ENCODE measurements at regions not wholly inside any gene's neighbourhood (a gene's known extent, or its start where the extent isn't known, plus 50 kb on each side); places are given as distances from the start of the nearest gene placed in this dataset.

DNA sequence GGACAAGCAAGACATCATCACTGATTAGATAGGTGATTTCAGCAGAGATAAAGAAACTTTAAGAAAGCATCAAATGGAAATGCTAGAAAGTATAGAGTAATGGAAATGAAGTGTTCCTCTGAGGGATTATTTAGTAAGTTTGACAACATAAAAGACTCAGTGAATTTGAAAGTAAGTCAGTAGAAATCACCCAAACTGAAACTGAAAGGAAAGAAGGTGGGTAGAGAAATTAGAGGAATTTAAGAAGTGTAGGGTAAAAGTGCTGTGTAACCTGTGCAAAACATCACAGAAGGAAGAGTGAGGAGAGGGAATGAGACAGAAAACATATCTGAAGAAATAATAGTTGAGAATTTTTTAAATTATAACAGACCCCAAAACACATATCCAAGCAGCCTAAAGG lies 343.1 kb downstream of the CBLN2 start:
- Histone ChIP-seq H3K27ac (ENCODE audit: low read length) (no peak overlapping the region), H3K4me3 (ENCODE audit: low read length) (no peak overlapping the region), H3K36me3 (ENCODE audit: control insufficient read depth, insufficient read depth, low read length) (no peaks in the 10 kb centered on the region), H3K27me3 (ENCODE audit: control insufficient read depth, insufficient read depth, low read length) (no peaks in the 10 kb centered on the region), H3K9me3 (ENCODE audit: control insufficient read depth, insufficient read depth, low read length) (no peaks in the 10 kb centered on the region), H3K4me1 (ENCODE audit: control insufficient read depth, insufficient read depth, low read length) (no peaks in the 10 kb centered on the region)
- DNase-seq (ENCODE audit: low read depth, low spot score) = no peak

DNA sequence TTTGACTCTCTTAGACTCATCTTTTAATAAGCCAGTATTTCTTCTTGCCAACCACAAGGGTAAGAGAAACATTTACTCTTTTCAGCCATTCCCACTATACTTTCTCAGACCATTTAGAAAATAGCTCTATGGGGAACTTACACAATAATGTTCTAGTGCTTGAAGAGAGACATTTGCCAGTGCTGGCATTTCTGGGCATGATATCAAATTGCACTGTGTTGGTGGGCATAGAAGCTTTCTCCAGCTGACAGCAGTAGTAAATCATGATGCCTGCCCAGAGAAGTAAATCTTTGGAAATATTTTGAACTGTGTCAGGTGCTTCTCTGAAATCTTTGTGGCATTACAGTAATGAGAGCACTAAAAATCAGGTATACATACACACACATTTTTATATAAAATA lies 346.6 kb downstream of the CBLN2 start:
- DNase-seq (ENCODE audit: low read depth, low spot score) = no peak

DNA sequence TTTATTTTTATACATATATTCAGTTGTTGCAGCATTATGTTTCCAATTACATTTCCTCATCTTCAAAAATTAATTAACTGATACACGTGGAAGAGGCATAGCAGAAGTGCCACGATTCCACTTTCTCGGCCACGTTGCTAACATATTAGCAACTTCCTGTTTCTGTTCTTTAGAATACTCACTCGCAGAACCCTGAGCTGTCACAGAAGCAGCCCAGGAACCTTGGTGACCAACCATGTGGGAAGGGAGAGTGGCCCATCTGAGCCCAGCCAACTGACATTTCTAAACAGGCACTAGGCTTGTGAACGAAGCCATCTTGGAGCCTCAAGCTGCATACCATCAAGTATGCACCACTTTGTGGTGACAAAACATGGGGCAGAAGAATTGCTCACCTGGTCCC lies 350.1 kb downstream of the CBLN2 start:
- no peaks in the 10 kb centered on the region for H3K4me1 ChIP-seq (ENCODE audit: control insufficient read depth, insufficient read depth, low read length)
- H3K9me3 ChIP-seq (ENCODE audit: control insufficient read depth, insufficient read depth, low read length) = no peaks in the 10 kb centered on the region
- H3K27ac ChIP-seq (ENCODE audit: low read length) = no peak overlapping the region
- H3K27me3 ChIP-seq (ENCODE audit: control insufficient read depth, insufficient read depth, low read length) = no peaks in the 10 kb centered on the region
- no peaks in the 10 kb centered on the region for H3K36me3 ChIP-seq (ENCODE audit: control insufficient read depth, insufficient read depth, low read length)
- DNase-seq (ENCODE audit: low read depth, low spot score) = no peak
- H3K4me3 ChIP-seq (ENCODE audit: low read length) = no peak overlapping the region
- no CpG with 5 or more reads among the region's 6 CpGs for WGBS (ENCODE audit: insufficient coverage, insufficient read length)

More for the DNA sequence above, 346.6 kb downstream of the CBLN2 start:
- H3K27me3 ChIP-seq (ENCODE audit: control insufficient read depth, insufficient read depth, low read length) = no peaks in the 10 kb centered on the region
- no peaks in the 10 kb centered on the region for H3K9me3 ChIP-seq (ENCODE audit: control insufficient read depth, insufficient read depth, low read length)
- H3K4me3 ChIP-seq (ENCODE audit: low read length) = no peak overlapping the region
- H3K27ac ChIP-seq (ENCODE audit: low read length) = no peak overlapping the region
- no peaks in the 10 kb centered on the region for H3K4me1 ChIP-seq (ENCODE audit: control insufficient read depth, insufficient read depth, low read length)
- H3K36me3 ChIP-seq (ENCODE audit: control insufficient read depth, insufficient read depth, low read length) = no peaks in the 10 kb centered on the region

DNA sequence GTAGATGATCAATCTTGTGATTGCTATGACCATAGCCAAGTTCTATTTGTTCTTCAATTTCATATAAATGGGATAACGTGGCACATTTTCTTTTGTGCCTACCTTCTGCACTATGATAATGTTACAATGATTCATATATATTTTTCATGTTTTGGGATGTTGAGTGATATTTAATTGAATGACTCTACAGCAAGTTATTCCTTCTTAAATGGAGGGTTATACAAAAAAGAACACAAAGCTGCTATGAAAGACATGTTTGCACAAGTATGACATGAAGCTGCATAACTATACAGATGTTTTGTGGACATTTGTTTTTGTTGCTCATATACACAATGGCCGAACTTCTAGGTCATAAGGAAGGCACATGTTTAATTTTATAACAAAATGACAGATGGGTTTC lies 356.2 kb downstream of the CBLN2 start:
- no CpG with 5 or more reads among the region's 2 CpGs for WGBS (ENCODE audit: insufficient coverage, insufficient read length)
- H3K27ac ChIP-seq (ENCODE audit: low read length) = no peak overlapping the region
- H3K27me3 ChIP-seq (ENCODE audit: control insufficient read depth, insufficient read depth, low read length) = no peaks in the 10 kb centered on the region
- no peak for DNase-seq (ENCODE audit: low read depth, low spot score)
- H3K4me3 ChIP-seq (ENCODE audit: low read length) = no peak overlapping the region
- H3K36me3 ChIP-seq (ENCODE audit: control insufficient read depth, insufficient read depth, low read length) = no peaks in the 10 kb centered on the region
- no peaks in the 10 kb centered on the region for H3K9me3 ChIP-seq (ENCODE audit: control insufficient read depth, insufficient read depth, low read length)
- H3K4me1 ChIP-seq (ENCODE audit: control insufficient read depth, insufficient read depth, low read length) = no peaks in the 10 kb centered on the region

DNA sequence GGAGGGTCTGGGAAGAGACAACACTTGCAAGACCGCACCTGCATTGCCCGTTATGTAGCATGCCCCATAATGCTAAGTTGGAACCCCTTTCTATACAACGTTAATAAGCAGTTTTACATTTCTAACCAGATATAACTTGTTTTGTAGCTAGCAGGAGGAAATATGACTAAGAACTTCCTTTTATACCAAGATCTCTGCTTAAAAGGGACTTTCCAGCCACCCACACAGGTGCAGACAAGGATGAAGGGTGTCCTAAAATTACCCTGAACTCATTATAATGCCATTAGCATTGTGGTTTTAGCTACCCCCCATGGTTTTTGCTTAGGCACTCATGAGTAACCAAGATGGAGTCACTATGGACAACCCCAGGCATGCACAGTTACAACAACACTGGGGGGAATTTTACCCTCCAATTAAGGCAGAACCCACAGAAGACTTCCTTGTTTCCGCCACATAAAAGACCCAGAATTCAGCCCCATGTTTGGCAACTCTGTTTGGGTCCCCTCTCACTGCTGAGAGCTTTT lies 362.8 kb downstream of the CBLN2 start:
- Histone ChIP-seq H3K36me3 (ENCODE audit: control insufficient read depth, insufficient read depth, low read length) (no peaks in the 10 kb centered on the region), H3K4me1 (ENCODE audit: control insufficient read depth, insufficient read depth, low read length) (no peaks in the 10 kb centered on the region), H3K9me3 (ENCODE audit: control insufficient read depth, insufficient read depth, low read length) (no peaks in the 10 kb centered on the region), H3K27ac (ENCODE audit: low read length) (no peak overlapping the region), H3K4me3 (ENCODE audit: low read length) (no peak overlapping the region), H3K27me3 (ENCODE audit: control insufficient read depth, insufficient read depth, low read length) (no peaks in the 10 kb centered on the region)
- no CpG with 5 or more reads among the region's 4 CpGs for WGBS (ENCODE audit: insufficient coverage, insufficient read length)
- DNase-seq (ENCODE audit: low read depth, low spot score) = no peak

DNA sequence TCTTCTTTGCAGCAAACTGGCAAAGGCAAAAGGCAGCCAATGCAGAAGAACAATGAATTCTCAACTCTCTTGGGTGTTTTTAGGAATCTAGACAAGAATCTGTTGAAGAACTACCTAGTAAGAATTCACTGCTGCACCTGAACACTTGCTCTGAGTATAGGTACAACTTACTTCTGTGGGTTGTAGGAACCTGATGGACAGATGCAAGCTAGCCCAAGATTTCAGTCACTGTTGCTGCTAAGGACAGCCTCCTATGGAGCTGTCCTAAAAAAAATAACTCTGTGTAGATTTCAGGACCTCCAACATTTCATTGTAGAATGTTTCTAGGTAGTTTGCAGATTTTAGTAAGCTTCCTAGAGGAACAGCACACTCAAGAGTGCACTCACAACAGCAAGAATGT lies 363.5 kb downstream of the CBLN2 start:
- Histone ChIP-seq H3K36me3 (ENCODE audit: control insufficient read depth, insufficient read depth, low read length) (no peaks in the 10 kb centered on the region), H3K4me3 (ENCODE audit: low read length) (no peak overlapping the region), H3K27ac (ENCODE audit: low read length) (no peak overlapping the region), H3K4me1 (ENCODE audit: control insufficient read depth, insufficient read depth, low read length) (no peaks in the 10 kb centered on the region), H3K9me3 (ENCODE audit: control insufficient read depth, insufficient read depth, low read length) (no peaks in the 10 kb centered on the region), H3K27me3 (ENCODE audit: control insufficient read depth, insufficient read depth, low read length) (no peaks in the 10 kb centered on the region)
- DNase-seq (ENCODE audit: low read depth, low spot score) = no peak

DNA sequence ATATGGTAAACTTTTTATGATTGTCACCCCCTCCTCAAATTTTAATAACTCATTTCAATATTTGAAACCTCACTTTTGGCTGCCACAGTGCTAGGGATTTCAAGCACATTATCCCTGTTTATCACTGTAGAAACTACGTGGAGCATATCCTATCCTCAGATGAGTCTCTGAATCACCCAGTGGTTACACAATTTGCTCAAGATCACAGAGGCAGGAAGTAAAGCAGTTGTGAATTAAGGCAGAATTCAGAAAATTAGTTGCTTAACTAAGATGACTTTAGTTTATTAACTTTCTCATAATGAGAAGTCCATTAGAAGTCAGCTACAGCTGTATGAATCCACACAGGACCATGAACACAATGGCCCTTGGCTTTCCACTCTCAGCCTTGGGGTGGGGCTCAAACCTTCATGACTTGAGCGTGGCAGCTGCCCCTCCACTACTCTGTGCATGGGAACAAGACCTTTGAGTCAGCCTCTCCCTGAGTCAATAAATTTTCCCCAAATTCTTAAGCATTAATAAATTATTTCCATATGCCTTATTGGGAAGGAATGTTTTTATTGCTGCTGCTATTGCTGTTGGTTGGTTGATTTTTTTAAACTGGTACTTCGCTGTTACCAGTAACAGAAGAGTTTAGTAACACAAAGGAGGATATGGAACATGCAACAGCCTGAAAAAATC lies 369.0 kb downstream of the CBLN2 start:
- no peaks in the 10 kb centered on the region for H3K9me3 ChIP-seq (ENCODE audit: control insufficient read depth, insufficient read depth, low read length)
- no peak for DNase-seq (ENCODE audit: low read depth, low spot score)
- no CpG with 5 or more reads among the region's 3 CpGs for WGBS (ENCODE audit: insufficient coverage, insufficient read length)

DNA sequence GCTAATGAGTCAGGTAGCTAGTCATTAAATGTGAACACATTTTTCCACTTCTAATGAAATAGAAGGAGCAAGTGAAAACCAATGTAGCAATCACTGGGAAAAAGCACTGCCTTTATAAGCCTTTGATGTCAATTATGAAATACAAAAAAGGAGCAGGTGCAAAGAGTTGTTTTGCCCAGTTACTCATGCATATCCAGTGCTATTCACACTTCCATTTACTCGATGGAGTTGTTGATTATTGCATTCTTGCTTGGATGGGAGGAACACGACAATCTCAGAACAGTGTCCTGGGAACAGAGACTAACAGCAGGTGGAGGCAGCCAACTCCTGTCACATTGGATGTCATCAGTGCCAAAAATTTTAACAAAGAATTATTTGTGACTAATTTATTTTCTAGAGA lies 372.5 kb downstream of the CBLN2 start:
- DNase-seq (ENCODE audit: low read depth, low spot score) = no peak
- H3K9me3 ChIP-seq (ENCODE audit: control insufficient read depth, insufficient read depth, low read length) = no peaks in the 10 kb centered on the region
- no CpG with 5 or more reads among the region's 2 CpGs for WGBS (ENCODE audit: insufficient coverage, insufficient read length)

More for the DNA sequence above, 369.0 kb downstream of the CBLN2 start:
- H3K4me1 ChIP-seq (ENCODE audit: control insufficient read depth, insufficient read depth, low read length) = no peaks in the 10 kb centered on the region
- H3K27me3 ChIP-seq (ENCODE audit: control insufficient read depth, insufficient read depth, low read length) = no peaks in the 10 kb centered on the region
- no peak overlapping the region for H3K27ac ChIP-seq (ENCODE audit: low read length)
- no peaks in the 10 kb centered on the region for H3K36me3 ChIP-seq (ENCODE audit: control insufficient read depth, insufficient read depth, low read length)
- H3K4me3 ChIP-seq (ENCODE audit: low read length) = no peak overlapping the region

DNA sequence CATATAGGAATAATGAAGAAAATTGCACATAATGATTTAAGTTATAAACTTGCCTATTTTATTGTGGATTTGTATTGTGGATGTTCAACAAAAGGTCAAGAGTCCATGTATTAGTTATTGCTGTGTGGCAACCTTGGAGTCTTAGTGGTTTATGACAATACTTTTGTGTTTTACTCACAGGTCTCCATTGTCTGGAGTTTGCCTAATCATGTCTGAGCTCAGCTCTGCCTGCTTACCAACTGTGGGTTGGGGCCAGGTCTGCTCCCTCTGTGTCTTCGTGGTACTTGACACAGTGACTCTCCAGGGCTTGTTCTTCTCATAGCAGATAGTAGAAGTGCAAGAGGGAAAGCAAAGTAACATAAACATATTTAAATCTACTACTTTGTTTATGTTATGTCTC lies 382.5 kb downstream of the CBLN2 start:
- Histone ChIP-seq H3K4me1 (ENCODE audit: control insufficient read depth, insufficient read depth, low read length) (no peaks in the 10 kb centered on the region), H3K27ac (ENCODE audit: low read length) (no peak overlapping the region), H3K36me3 (ENCODE audit: control insufficient read depth, insufficient read depth, low read length) (no peaks in the 10 kb centered on the region), H3K4me3 (ENCODE audit: low read length) (no peak overlapping the region), H3K9me3 (ENCODE audit: control insufficient read depth, insufficient read depth, low read length) (no peaks in the 10 kb centered on the region), H3K27me3 (ENCODE audit: control insufficient read depth, insufficient read depth, low read length) (no peaks in the 10 kb centered on the region)
- no peak for DNase-seq (ENCODE audit: low read depth, low spot score)
- no CpG with 5 or more reads among the region's 1 CpG for WGBS (ENCODE audit: insufficient coverage, insufficient read length)

More for the DNA sequence above, 372.5 kb downstream of the CBLN2 start:
- Histone ChIP-seq H3K36me3 (ENCODE audit: control insufficient read depth, insufficient read depth, low read length) (no peaks in the 10 kb centered on the region), H3K27ac (ENCODE audit: low read length) (no peak overlapping the region), H3K4me1 (ENCODE audit: control insufficient read depth, insufficient read depth, low read length) (no peaks in the 10 kb centered on the region), H3K27me3 (ENCODE audit: control insufficient read depth, insufficient read depth, low read length) (no peaks in the 10 kb centered on the region), H3K4me3 (ENCODE audit: low read length) (no peak overlapping the region)

DNA sequence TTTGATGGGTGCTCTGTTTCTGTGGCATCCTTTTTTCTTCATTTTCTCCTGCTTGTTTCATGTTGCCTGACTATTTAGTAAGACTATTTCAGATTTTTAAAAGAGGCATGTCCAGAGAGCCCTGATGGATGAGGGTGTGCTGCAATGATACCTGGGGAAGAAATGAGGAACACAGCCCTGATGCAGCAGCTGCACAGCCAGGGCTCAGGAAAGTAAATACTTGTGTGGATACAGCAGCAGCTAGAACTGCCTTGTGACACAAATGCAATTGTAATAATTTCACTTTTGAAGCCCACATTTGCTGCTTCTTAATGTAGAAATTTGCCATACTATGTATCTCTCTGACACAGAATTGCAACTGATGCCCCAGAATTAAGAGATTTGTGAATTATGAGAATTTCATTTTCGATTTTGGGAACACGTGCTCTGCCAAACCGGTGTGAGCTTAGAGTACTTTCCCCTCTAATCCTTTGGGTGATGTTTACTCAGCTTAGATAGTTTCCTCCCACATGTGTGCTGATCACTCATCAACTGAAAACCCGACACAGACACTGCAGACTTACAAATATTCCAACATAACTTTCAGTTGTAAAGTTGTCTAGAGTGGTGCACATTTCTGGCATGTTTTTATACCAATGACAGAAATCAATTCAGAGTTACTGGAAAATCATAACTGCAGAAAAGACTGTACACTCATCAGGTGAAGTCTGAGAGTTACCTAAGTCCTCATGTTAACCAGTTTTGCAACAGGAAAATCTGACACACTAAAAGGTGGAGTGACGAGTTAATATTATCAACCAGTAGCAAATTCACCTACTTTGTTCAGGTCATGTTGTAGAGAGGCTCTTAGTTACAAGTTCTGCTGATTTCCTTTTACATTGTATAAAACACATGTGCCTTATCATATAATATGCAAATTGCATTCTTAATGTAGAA lies 383.4 kb downstream of the CBLN2 start:
- H3K36me3 ChIP-seq (ENCODE audit: control insufficient read depth, insufficient read depth, low read length) = no peaks in the 10 kb centered on the region
- no peak for DNase-seq (ENCODE audit: low read depth, low spot score)
- no CpG with 5 or more reads among the region's 5 CpGs for WGBS (ENCODE audit: insufficient coverage, insufficient read length)
- H3K4me3 ChIP-seq (ENCODE audit: low read length) = no peak overlapping the region
- no peak overlapping the region for H3K27ac ChIP-seq (ENCODE audit: low read length)
- no peaks in the 10 kb centered on the region for H3K9me3 ChIP-seq (ENCODE audit: control insufficient read depth, insufficient read depth, low read length)
- no peaks in the 10 kb centered on the region for H3K27me3 ChIP-seq (ENCODE audit: control insufficient read depth, insufficient read depth, low read length)
- H3K4me1 ChIP-seq (ENCODE audit: control insufficient read depth, insufficient read depth, low read length) = no peaks in the 10 kb centered on the region
